Parathyroid adenoma (tissue), 2 donors: ENCODE measurements at regions not wholly inside any gene's neighbourhood (a gene's known extent, or its start where the extent isn't known, plus 50 kb on each side); places are given as distances from the start of the nearest gene placed in this dataset.
"Not testable (repeated sequence)": the region's sequence is repeated elsewhere in the genome, so short reads cannot be mapped to it uniquely, and the experiment has no call there.

Experiments
- H2AFZ ChIP-seq: fragments of 300-600 bp; sonication (generic); one replicate; pipeline ENCODE4 v1.7.0; 2017; ENCODE audit warnings: antibody characterized with exemption, mild to moderate bottlenecking
- H3K27ac ChIP-seq: fragments of 300-600 bp; sonication (generic); one replicate; pipeline ENCODE4 v1.7.0; 2017
- H3K27me3 ChIP-seq: fragments of 300-600 bp; sonication (generic); one replicate; pipeline ENCODE4 v1.7.0; 2017; ENCODE audit warnings: low read length; ENCODE audit not compliant: control insufficient read depth, insufficient read depth
- H3K36me3 ChIP-seq: fragments of 300-600 bp; sonication (generic); one replicate; pipeline ENCODE4 v1.7.0; 2017; ENCODE audit warnings: low read length; ENCODE audit not compliant: control insufficient read depth, insufficient read depth
- H3K4me1 ChIP-seq: fragments of 300-600 bp; sonication (generic); one replicate; pipeline ENCODE4 v1.7.0; 2017; ENCODE audit warnings: control low read depth
- H3K4me2 ChIP-seq: fragments of 300-600 bp; sonication (generic); one replicate; pipeline ENCODE4 v1.7.0; 2017; ENCODE audit warnings: low read length
- H3K4me3 ChIP-seq: fragments of 300-600 bp; sonication (generic); one replicate; pipeline ENCODE4 v1.7.0; 2017; ENCODE audit warnings: low read depth, low read length
- H3K79me2 ChIP-seq: fragments of 300-600 bp; sonication (generic); one replicate; pipeline ENCODE4 v1.7.0; 2017; ENCODE audit warnings: control low read depth
- H3K9ac ChIP-seq: fragments of 300-600 bp; sonication (generic); one replicate; pipeline ENCODE4 v1.7.0; 2017; ENCODE audit warnings: mild to moderate bottlenecking
- H3K9me3 ChIP-seq: fragments of 300-600 bp; sonication (generic); one replicate; pipeline ENCODE4 v1.7.0; 2017; ENCODE audit warnings: low read length; ENCODE audit not compliant: control insufficient read depth
- CTCF ChIP-seq: fragments of 300-600 bp; sonication (generic); IDR thresholded peaks from one replicate; pipeline ENCODE4 v1.7.0; 2017; ENCODE audit warnings: antibody characterized with exemption, mild to moderate bottlenecking
- donor health status: primary hyperparathyroidism.

GRCh38 chr5:57931352-57931751 is 448.7 kb upstream of the ACTBL2 start:
- no peak overlapping the region for H2AFZ ChIP-seq

GRCh38 chr5:57929271-57929670 is 446.7 kb upstream of the ACTBL2 start:
- no peaks in the 10 kb centered on the region for H3K9me3 ChIP-seq
- H3K4me3 ChIP-seq, result no peak overlapping the region
- no peaks in the 10 kb centered on the region for H3K4me1 ChIP-seq
- H3K27ac ChIP-seq, result no peak overlapping the region
- no peak for TF ChIP-seq CTCF
- H2AFZ ChIP-seq, result no peak overlapping the region
- H3K9ac ChIP-seq, result no peak overlapping the region
- H3K79me2 ChIP-seq, result no peaks in the 10 kb centered on the region
- H3K36me3 ChIP-seq, result no peaks in the 10 kb centered on the region
- H3K4me2 ChIP-seq, result no peak overlapping the region
- H3K27me3 ChIP-seq, result no peaks in the 10 kb centered on the region

More at GRCh38 chr5:57931352-57931751, 448.7 kb upstream of the ACTBL2 start:
- Histone ChIP-seq H3K9ac (no peak overlapping the region), H3K9me3 (no peaks in the 10 kb centered on the region), H3K27me3 (no peaks in the 10 kb centered on the region), H3K4me1 (no peaks in the 10 kb centered on the region), H3K27ac (no peak overlapping the region), H3K4me3 (no peak overlapping the region), H3K4me2 (no peak overlapping the region), H3K36me3 (no peaks in the 10 kb centered on the region), H3K79me2 (no peaks in the 10 kb centered on the region)
- TF ChIP-seq CTCF, result no peak

- H3K4me1 ChIP-seq, H3K4me2 ChIP-seq, H3K79me2 ChIP-seq, H3K27ac ChIP-seq, H3K36me3 ChIP-seq, H3K27me3 ChIP-seq, H3K9ac ChIP-seq, H3K4me3 ChIP-seq, H2AFZ ChIP-seq, H3K9me3 ChIP-seq: not testable (repeated sequence)
Measured at GRCh38 chr5:57923094-57923493, 440.5 kb upstream of the ACTBL2 start.

- Histone ChIP-seq H2AFZ (no peak overlapping the region), H3K9me3 (no peaks in the 10 kb centered on the region)
Measured at GRCh38 chr5:57917004-57917403, 434.4 kb upstream of the ACTBL2 start.

GRCh38 chr5:57915536-57915935 is 432.9 kb upstream of the ACTBL2 start:
- no peak overlapping the region for H3K27ac ChIP-seq
- H3K4me3 ChIP-seq, result no peak overlapping the region
- no peaks in the 10 kb centered on the region for H3K4me1 ChIP-seq
- H3K27me3 ChIP-seq, result no peaks in the 10 kb centered on the region
- no peaks in the 10 kb centered on the region for H3K9me3 ChIP-seq
- H3K9ac ChIP-seq, result no peak overlapping the region
- H2AFZ ChIP-seq, result no peak overlapping the region
- no peak overlapping the region for H3K4me2 ChIP-seq
- no peaks in the 10 kb centered on the region for H3K36me3 ChIP-seq
- no peak for TF ChIP-seq CTCF
- H3K79me2 ChIP-seq, result no peaks in the 10 kb centered on the region

More at GRCh38 chr5:57917004-57917403, 434.4 kb upstream of the ACTBL2 start:
- H3K9ac ChIP-seq, result no peak overlapping the region
- no peak overlapping the region for H3K4me3 ChIP-seq
- no peak for TF ChIP-seq CTCF
- H3K4me2 ChIP-seq, result no peak overlapping the region
- H3K4me1 ChIP-seq, result no peaks in the 10 kb centered on the region
- H3K36me3 ChIP-seq, result no peaks in the 10 kb centered on the region
- no peaks in the 10 kb centered on the region for H3K27me3 ChIP-seq
- no peak overlapping the region for H3K27ac ChIP-seq
- H3K79me2 ChIP-seq, result no peaks in the 10 kb centered on the region
